AG09319 (cell line): ENCODE measurements at regions not wholly inside any gene's neighbourhood (a gene's known extent, or its start where the extent isn't known, plus 50 kb on each side); places are given as distances from the start of the nearest gene placed in this dataset.

Source experiments
- DNase-seq: peaks from one replicate; pipeline ENCODE4 v3.0.0-alpha.2; 2010; ENCODE audit warnings: low read depth; ENCODE audit errors: extremely low read depth
- CTCF ChIP-seq: IDR thresholded peaks from 2 replicates; pipeline ENCODE4 v1.5.1; 2011; ENCODE audit warnings: low read depth, mild to moderate bottlenecking, inconsistent platforms, low read length, moderate library complexity

DNA sequence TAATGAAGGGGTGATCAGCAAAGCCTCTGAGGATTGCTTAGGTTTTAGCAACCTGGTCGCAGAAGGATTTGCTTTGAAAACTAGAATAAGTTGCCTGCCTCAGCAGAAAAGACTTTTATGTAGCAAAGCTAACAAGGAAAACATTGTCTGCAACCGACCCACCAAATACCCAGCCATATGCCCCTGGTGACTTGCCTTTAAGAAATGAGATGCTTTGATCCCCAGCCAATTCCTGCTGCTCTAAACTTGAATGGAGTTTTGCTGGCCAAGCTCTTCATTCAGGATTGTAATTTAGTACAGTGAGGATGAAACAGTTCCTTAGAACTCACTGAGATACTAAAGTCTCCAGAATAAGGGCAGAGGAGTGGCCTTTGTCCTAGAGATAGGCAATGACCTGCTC, 139.8 kb upstream of the PROK2 start:
- DNase-seq, result no peak
- no peak for TF ChIP-seq CTCF

DNA sequence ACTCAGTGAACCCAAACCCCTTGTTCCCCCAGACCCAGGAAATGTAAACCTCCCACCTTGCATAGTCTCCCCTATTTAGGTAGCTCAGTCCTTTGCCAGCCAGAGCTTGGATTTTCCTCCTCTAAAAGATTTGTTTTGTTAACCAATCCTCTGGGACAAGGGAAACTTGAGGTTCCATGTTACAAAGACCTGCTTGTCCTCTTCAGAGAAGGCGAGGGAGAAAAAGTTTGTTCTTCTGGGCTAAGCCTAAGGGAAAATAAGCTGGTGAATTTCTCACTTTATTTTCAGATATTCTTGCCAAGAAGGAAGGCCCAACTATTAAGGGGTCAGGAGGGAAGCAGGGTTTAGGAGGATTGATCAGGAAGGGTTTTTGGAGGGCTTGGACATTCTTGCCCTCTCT, 136.1 kb upstream of the PROK2 start:
- DNase-seq, result no peak
- no peak for TF ChIP-seq CTCF

- DNase-seq, result no peak
- no peak for TF ChIP-seq CTCF
These were observed 134.6 kb upstream of the PROK2 start for GRCh38 chr3:71919572-71919971.

GRCh38 chr3:71917545-71917944, 132.6 kb upstream of the PROK2 start:
- DNase-seq, result no peak
- TF ChIP-seq CTCF, result no peak

DNA sequence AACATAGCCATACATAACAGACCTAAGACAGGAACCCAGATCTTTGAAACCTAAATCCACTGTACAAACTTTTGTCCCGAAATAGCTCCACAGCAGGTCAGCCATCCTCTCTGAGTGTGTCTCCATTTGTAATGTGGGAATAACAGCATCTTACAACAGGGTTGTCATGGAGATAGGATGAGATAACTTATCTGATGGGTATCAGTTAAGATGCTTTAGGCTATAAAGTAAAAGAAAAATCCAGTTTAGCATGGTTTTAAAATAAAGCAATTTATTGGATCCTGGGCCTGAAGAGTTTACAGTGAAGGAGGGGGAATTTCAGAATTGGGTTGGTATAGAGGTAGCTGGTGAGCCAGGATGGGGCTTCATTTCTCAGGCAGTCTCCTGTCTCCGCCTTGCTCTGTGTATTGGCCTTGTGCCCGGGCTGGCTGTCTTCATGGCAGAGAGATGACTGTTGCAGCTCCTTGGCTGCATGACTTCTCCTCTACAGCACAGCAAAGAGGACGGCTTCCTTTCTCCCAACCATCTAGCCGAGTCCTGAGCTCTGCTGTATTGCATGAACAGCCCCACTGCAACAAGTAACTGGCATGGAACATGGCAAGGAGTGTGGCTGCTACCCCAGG, 131.9 kb upstream of the PROK2 start:
- no peak for TF ChIP-seq CTCF
- no peak for DNase-seq

- no peak for DNase-seq
- no peak for TF ChIP-seq CTCF
These were observed 128.0 kb upstream of the PROK2 start for GRCh38 chr3:71912839-71913495.

DNA sequence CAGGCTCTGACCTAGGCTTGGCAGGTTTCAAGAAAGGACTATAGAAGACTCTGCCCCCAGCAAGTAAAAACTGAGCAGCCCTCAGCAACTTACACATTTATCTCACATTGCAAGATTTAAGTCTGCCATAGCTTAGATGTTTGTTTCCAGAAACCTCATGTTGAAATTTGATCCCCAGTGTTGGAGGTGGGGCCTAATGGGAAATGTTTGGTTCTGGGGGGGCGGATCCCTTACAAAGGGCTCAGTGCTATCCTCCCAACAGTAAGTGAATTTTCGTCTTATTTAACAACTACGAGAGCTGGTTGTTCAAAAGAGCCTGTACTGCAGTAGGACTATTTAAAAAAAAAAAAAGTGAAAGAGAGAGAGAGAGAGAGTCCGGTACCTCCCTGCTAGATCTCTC, 125.2 kb upstream of the PROK2 start:
- DNase-seq, result no peak
- TF ChIP-seq CTCF, result no peak
